ENCODE measurements at regions not wholly inside any gene's neighbourhood (a gene's known extent, or its start where the extent isn't known, plus 50 kb on each side); places are given as distances from the start of the nearest gene placed in this dataset.

- no peaks in the 10 kb centered on the region for H3K4me1 Mint-ChIP-seq
- Histone ChIP-seq H3K27ac (ENCODE audit: low read depth, low read length) (no peak overlapping the region), H3K4me3 (ENCODE audit: low read length) (no peak overlapping the region), H3K9me3 (ENCODE audit: low read length) (no peaks in the 10 kb centered on the region), H3K36me3 (ENCODE audit: insufficient read depth, low read length) (no peaks in the 10 kb centered on the region), H3K27me3 (ENCODE audit: insufficient read depth, low read length, poor library complexity, severe bottlenecking) (no peaks in the 10 kb centered on the region), H3K4me1 (ENCODE audit: insufficient read depth, low read length) (no peaks in the 10 kb centered on the region)
- no peak for DNase-seq
- no peak overlapping the region for H3K4me3 Mint-ChIP-seq
- POLR2A ChIA-PET: no interaction called here
- CTCF ChIA-PET: no interaction called here
- H3K27ac Mint-ChIP-seq: no peak overlapping the region
- H3K36me3 Mint-ChIP-seq: peaks cover 0 to 5% (median 0%) of the 10 kb centered on the region in 3 donors
- peaks cover 0 to 6% (median 3%) of the 10 kb centered on the region in 5 donors for H3K9me3 Mint-ChIP-seq
- H3K27me3 Mint-ChIP-seq: peaks cover 3 to 22% of the 10 kb centered on the region in 2 donors
Observed at GRCh38 chr2:195326537-195326936, 330.5 kb upstream of the SLC39A10 start.

GRCh38 chr2:195322324-195322723, 334.7 kb upstream of the SLC39A10 start:
- H3K36me3 Mint-ChIP-seq: no peaks in the 10 kb centered on the region
- no peak for DNase-seq
- H3K9me3 Mint-ChIP-seq: no peaks in the 10 kb centered on the region
- H3K27me3 Mint-ChIP-seq: peaks cover 1 to 13% of the 10 kb centered on the region in 2 donors
- peaks cover 0 to 5% (median 2%) of the 10 kb centered on the region in 3 donors for H3K4me1 Mint-ChIP-seq
- Histone ChIP-seq H3K4me1 (ENCODE audit: insufficient read depth, low read length) (no peaks in the 10 kb centered on the region), H3K27me3 (ENCODE audit: insufficient read depth, low read length, poor library complexity, severe bottlenecking) (no peaks in the 10 kb centered on the region), H3K9me3 (ENCODE audit: low read length) (no peaks in the 10 kb centered on the region), H3K36me3 (ENCODE audit: insufficient read depth, low read length) (no peaks in the 10 kb centered on the region), H3K27ac (ENCODE audit: low read depth, low read length) (no peak overlapping the region), H3K4me3 (ENCODE audit: low read length) (no peak overlapping the region)
- CTCF ChIA-PET: no interaction called here
- H3K27ac Mint-ChIP-seq: no peak overlapping the region
- POLR2A ChIA-PET: no interaction called here
- no peak overlapping the region for H3K4me3 Mint-ChIP-seq

- no peak overlapping the region for H3K4me3 ChIP-seq (ENCODE audit: low read length)
- H3K27ac Mint-ChIP-seq: no peak overlapping the region
- H3K27me3 ChIP-seq (ENCODE audit: insufficient read depth, low read length, poor library complexity, severe bottlenecking): no peaks in the 10 kb centered on the region
- H3K36me3 Mint-ChIP-seq: no peaks in the 10 kb centered on the region
- no peak overlapping the region for H3K4me3 Mint-ChIP-seq
- no peaks in the 10 kb centered on the region for H3K9me3 ChIP-seq (ENCODE audit: low read length)
- peaks cover 0 to 5% (median 2%) of the 10 kb centered on the region in 3 donors for H3K4me1 Mint-ChIP-seq
- no peak overlapping the region for H3K27ac ChIP-seq (ENCODE audit: low read depth, low read length)
- no peaks in the 10 kb centered on the region for H3K4me1 ChIP-seq (ENCODE audit: insufficient read depth, low read length)
- DNase-seq: no peak
- no peaks in the 10 kb centered on the region for H3K36me3 ChIP-seq (ENCODE audit: insufficient read depth, low read length)
- CTCF ChIA-PET: no interaction called here
- H3K27me3 Mint-ChIP-seq: peaks cover 0 to 1% of the 10 kb centered on the region in 2 donors
- POLR2A ChIA-PET: no interaction called here
- H3K9me3 Mint-ChIP-seq: no peaks in the 10 kb centered on the region
Observed at GRCh38 chr2:195320413-195320973, 336.5 kb upstream of the SLC39A10 start.

GRCh38 chr2:195319548-195320412, 337.2 kb upstream of the SLC39A10 start:
- no peaks in the 10 kb centered on the region for H3K9me3 ChIP-seq (ENCODE audit: low read length)
- ChIA-PET POLR2A (interaction anchor here (0.7 kb wide), 1 partner anchor 340 kb away, joined by 3 read pairs; no protein-coding TSS in a partner anchor), CTCF (interaction anchor here (0.9 kb wide), 2 partner anchors 331 to 341 kb away, joined by 3 to 5 read pairs; no protein-coding TSS in a partner anchor)
- H3K4me3 Mint-ChIP-seq: no peak overlapping the region
- no peaks in the 10 kb centered on the region for H3K36me3 ChIP-seq (ENCODE audit: insufficient read depth, low read length)
- H3K27ac Mint-ChIP-seq: no peak overlapping the region
- peaks cover 0 to 5% (median 2%) of the 10 kb centered on the region in 3 donors for H3K4me1 Mint-ChIP-seq
- no peak for DNase-seq
- H3K4me1 ChIP-seq (ENCODE audit: insufficient read depth, low read length): no peaks in the 10 kb centered on the region
- H3K4me3 ChIP-seq (ENCODE audit: low read length): no peak overlapping the region
- H3K27me3 ChIP-seq (ENCODE audit: insufficient read depth, low read length, poor library complexity, severe bottlenecking): no peaks in the 10 kb centered on the region
- H3K9me3 Mint-ChIP-seq: no peaks in the 10 kb centered on the region
- H3K27me3 Mint-ChIP-seq: peaks cover 0 to 1% of the 10 kb centered on the region in 2 donors
- no peaks in the 10 kb centered on the region for H3K36me3 Mint-ChIP-seq
- H3K27ac ChIP-seq (ENCODE audit: low read depth, low read length): no peak overlapping the region

- ChIA-PET POLR2A (interaction anchor here (0.7 kb wide), 1 partner anchor 341 kb away, joined by 3 read pairs; no protein-coding TSS in a partner anchor), CTCF (interaction anchor here (0.9 kb wide), 2 partner anchors 332 to 341 kb away, joined by 3 to 5 read pairs; no protein-coding TSS in a partner anchor)
- no peak overlapping the region for H3K4me3 Mint-ChIP-seq
- Histone ChIP-seq H3K4me3 (ENCODE audit: low read length) (no peak overlapping the region), H3K27me3 (ENCODE audit: insufficient read depth, low read length, poor library complexity, severe bottlenecking) (no peaks in the 10 kb centered on the region), H3K9me3 (ENCODE audit: low read length) (no peaks in the 10 kb centered on the region), H3K36me3 (ENCODE audit: insufficient read depth, low read length) (no peaks in the 10 kb centered on the region), H3K27ac (ENCODE audit: low read depth, low read length) (no peak overlapping the region), H3K4me1 (ENCODE audit: insufficient read depth, low read length) (no peaks in the 10 kb centered on the region)
- DNase-seq: no peak
- H3K36me3 Mint-ChIP-seq: no peaks in the 10 kb centered on the region
- H3K27ac Mint-ChIP-seq: peak overlapping the region in 1 of 8 donors; percentile 41
- H3K9me3 Mint-ChIP-seq: no peaks in the 10 kb centered on the region
- peaks cover 0 to 5% (median 2%) of the 10 kb centered on the region in 3 donors for H3K4me1 Mint-ChIP-seq
- H3K27me3 Mint-ChIP-seq: peaks cover 0 to 2% of the 10 kb centered on the region in 2 donors
Observed at GRCh38 chr2:195319112-195319460, 337.9 kb upstream of the SLC39A10 start.

- H3K27ac ChIP-seq (ENCODE audit: low read depth, low read length): no peak overlapping the region
- no peaks in the 10 kb centered on the region for H3K4me1 ChIP-seq (ENCODE audit: insufficient read depth, low read length)
- DNase-seq: peak in 3 of 5 donors; percentile 1 to 42 (median 33)
- peaks cover 0 to 5% (median 2%) of the 10 kb centered on the region in 3 donors for H3K4me1 Mint-ChIP-seq
- H3K4me3 Mint-ChIP-seq: no peak overlapping the region
- peaks cover 0 to 2% of the 10 kb centered on the region in 2 donors for H3K27me3 Mint-ChIP-seq
- H3K4me3 ChIP-seq (ENCODE audit: low read length): no peak overlapping the region
- ChIA-PET POLR2A (no interaction called here), CTCF (interaction anchor here (0.9 kb wide), 2 partner anchors 333 to 342 kb away, joined by 3 to 5 read pairs; no protein-coding TSS in a partner anchor)
- no peaks in the 10 kb centered on the region for H3K36me3 ChIP-seq (ENCODE audit: insufficient read depth, low read length)
- no peaks in the 10 kb centered on the region for H3K36me3 Mint-ChIP-seq
- H3K9me3 Mint-ChIP-seq: no peaks in the 10 kb centered on the region
- H3K27me3 ChIP-seq (ENCODE audit: insufficient read depth, low read length, poor library complexity, severe bottlenecking): no peaks in the 10 kb centered on the region
- H3K9me3 ChIP-seq (ENCODE audit: low read length): no peaks in the 10 kb centered on the region
- no peak overlapping the region for H3K27ac Mint-ChIP-seq
Observed at GRCh38 chr2:195318440-195319111, 338.4 kb upstream of the SLC39A10 start.

- H3K36me3 Mint-ChIP-seq: no peaks in the 10 kb centered on the region
- H3K36me3 ChIP-seq (ENCODE audit: insufficient read depth, low read length): no peaks in the 10 kb centered on the region
- no peaks in the 10 kb centered on the region for H3K9me3 Mint-ChIP-seq
- no peak overlapping the region for H3K4me3 ChIP-seq (ENCODE audit: low read length)
- peaks cover 0 to 5% (median 2%) of the 10 kb centered on the region in 3 donors for H3K4me1 Mint-ChIP-seq
- H3K27me3 ChIP-seq (ENCODE audit: insufficient read depth, low read length, poor library complexity, severe bottlenecking): no peaks in the 10 kb centered on the region
- H3K4me3 Mint-ChIP-seq: no peak overlapping the region
- peaks cover 0 to 2% of the 10 kb centered on the region in 2 donors for H3K27me3 Mint-ChIP-seq
- no peaks in the 10 kb centered on the region for H3K9me3 ChIP-seq (ENCODE audit: low read length)
- H3K27ac Mint-ChIP-seq: no peak overlapping the region
- POLR2A ChIA-PET: no interaction called here
- no peak for DNase-seq
- no peaks in the 10 kb centered on the region for H3K4me1 ChIP-seq (ENCODE audit: insufficient read depth, low read length)
- no peak overlapping the region for H3K27ac ChIP-seq (ENCODE audit: low read depth, low read length)
- CTCF ChIA-PET: interaction anchor here (1.4 kb wide), 1 partner anchor 342 kb away, joined by 3 read pairs; no protein-coding TSS in a partner anchor
Observed at GRCh38 chr2:195317550-195317949, 339.5 kb upstream of the SLC39A10 start.
